ENCODE measurements at regions not wholly inside any gene's neighbourhood (a gene's known extent, or its start where the extent isn't known, plus 50 kb on each side); places are given as distances from the start of the nearest gene placed in this dataset.

- no peak overlapping the region for H3K4me3 ChIP-seq
- TF ChIP-seq POLR2A (IDR thresholded peaks at IDR 0.05) (no peak), CTCF (IDR thresholded peaks at IDR 0.05) (no peak)
- intact Hi-C loops (cut with DNase I; ENCODE audit: low total_unique reads), result no loop called here
- DNase-seq, result no peak
- no peaks in the 10 kb centered on the region for H3K27me3 ChIP-seq
- no peaks in the 10 kb centered on the region for H3K4me1 ChIP-seq
- H3K36me3 ChIP-seq, result no peaks in the 10 kb centered on the region
- peak overlapping the region in 1 of 2 donors; percentile 8 for H3K27ac ChIP-seq
- no peaks in the 10 kb centered on the region for H3K9me3 ChIP-seq
These were observed 100.9 kb downstream of the FAS start for GRCh38 chr10:89091496-89091895.

- no peaks in the 10 kb centered on the region for H3K9me3 ChIP-seq
- no peak for TF ChIP-seq POLR2A (IDR thresholded peaks at IDR 0.05)
- no peak for TF ChIP-seq CTCF (IDR thresholded peaks at IDR 0.05)
- H3K4me1 ChIP-seq, result no peaks in the 10 kb centered on the region
- no peaks in the 10 kb centered on the region for H3K36me3 ChIP-seq
- H3K27ac ChIP-seq, result peak overlapping the region in 1 of 2 donors; percentile 8
- H3K4me3 ChIP-seq, result no peak overlapping the region
- no peaks in the 10 kb centered on the region for H3K27me3 ChIP-seq
- intact Hi-C loops (cut with DNase I; ENCODE audit: low total_unique reads), result no loop called here
- DNase-seq, result no peak
These were observed 100.3 kb downstream of the FAS start for GRCh38 chr10:89090756-89091445.

GRCh38 chr10:89086801-89087521 is 96.4 kb downstream of the FAS start:
- Histone ChIP-seq H3K4me3 (no peak overlapping the region), H3K27me3 (no peaks in the 10 kb centered on the region), H3K27ac (peak overlapping the region; percentile 52 to 62), H3K9me3 (no peaks in the 10 kb centered on the region), H3K4me1 (no peaks in the 10 kb centered on the region), H3K36me3 (no peaks in the 10 kb centered on the region)
- peak; percentile 69 to 75 for DNase-seq
- TF ChIP-seq POLR2A (IDR thresholded peaks at IDR 0.05) (no peak), CTCF (IDR thresholded peaks at IDR 0.05) (no peak)
- intact Hi-C loops (cut with DNase I; ENCODE audit: low total_unique reads), result no loop called here

GRCh38 chr10:89085153-89085552 is 94.6 kb downstream of the FAS start:
- Histone ChIP-seq H3K9me3 (no peaks in the 10 kb centered on the region), H3K4me3 (no peak overlapping the region), H3K36me3 (no peaks in the 10 kb centered on the region), H3K27ac (no peak overlapping the region), H3K4me1 (no peaks in the 10 kb centered on the region), H3K27me3 (no peaks in the 10 kb centered on the region)
- intact Hi-C loops (cut with DNase I; ENCODE audit: low total_unique reads), result no loop called here
- TF ChIP-seq POLR2A (IDR thresholded peaks at IDR 0.05) (no peak), CTCF (IDR thresholded peaks at IDR 0.05) (no peak)
- no peak for DNase-seq

- no peak overlapping the region for H3K27ac ChIP-seq
- H3K4me1 ChIP-seq, result peaks cover 0 to 4% of the 10 kb centered on the region in 2 donors
- TF ChIP-seq CTCF (IDR thresholded peaks at IDR 0.05), result no peak
- TF ChIP-seq POLR2A (IDR thresholded peaks at IDR 0.05), result no peak
- H3K4me3 ChIP-seq, result no peak overlapping the region
- intact Hi-C loops (cut with DNase I; ENCODE audit: low total_unique reads), result no loop called here
- H3K9me3 ChIP-seq, result no peaks in the 10 kb centered on the region
- no peaks in the 10 kb centered on the region for H3K27me3 ChIP-seq
- no peak for DNase-seq
- no peaks in the 10 kb centered on the region for H3K36me3 ChIP-seq
These were observed 91.5 kb downstream of the FAS start for GRCh38 chr10:89082086-89082485.

Measured in uterus (tissue), 3 donors.